ENCODE measurements at regions not wholly inside any gene's neighbourhood (a gene's known extent, or its start where the extent isn't known, plus 50 kb on each side); places are given as distances from the start of the nearest gene placed in this dataset.

- Histone ChIP-seq H3K27ac (no peak overlapping the region), H3K36me3 (ENCODE audit: insufficient read depth in 1 of 2, low read depth in 1 of 2) (no peaks in the 10 kb centered on the region), H3K4me1 (no peaks in the 10 kb centered on the region), H3K27me3 (ENCODE audit: insufficient read depth in 3 of 3, low read length in 2 of 3) (no peaks in the 10 kb centered on the region), H3K9me3 (no peaks in the 10 kb centered on the region), H3K4me3 (no peak overlapping the region)
- ATAC-seq = no peak
- no peak for TF ChIP-seq CTCF (IDR thresholded peaks at IDR 0.05)
- DNase-seq = no peak
- intact Hi-C loops (cut with DNase I) = no loop called here
- 55 to 66% (median 59%) methylated on average over 2 of the region's 2 CpGs for WGBS, 3 donors
Observed at GRCh38 chr4:108533876-108534275, 86.5 kb upstream of the RPL34 start.

- intact Hi-C loops (cut with DNase I) = no loop called here
- no peak for TF ChIP-seq CTCF (IDR thresholded peaks at IDR 0.05)
- Histone ChIP-seq H3K36me3 (ENCODE audit: insufficient read depth in 1 of 2, low read depth in 1 of 2) (no peaks in the 10 kb centered on the region), H3K9me3 (no peaks in the 10 kb centered on the region), H3K4me1 (no peaks in the 10 kb centered on the region), H3K4me3 (no peak overlapping the region), H3K27ac (no peak overlapping the region), H3K27me3 (ENCODE audit: insufficient read depth in 3 of 3, low read length in 2 of 3) (no peaks in the 10 kb centered on the region)
- no peak for ATAC-seq
- 17 to 24% (median 22%) methylated on average over 4 of the region's 4 CpGs for WGBS, 3 donors
- no peak for DNase-seq
Observed at GRCh38 chr4:108533245-108533844, 87.0 kb upstream of the RPL34 start.

- Histone ChIP-seq H3K27ac (no peak overlapping the region), H3K9me3 (no peaks in the 10 kb centered on the region), H3K4me1 (no peaks in the 10 kb centered on the region), H3K36me3 (ENCODE audit: insufficient read depth in 1 of 2, low read depth in 1 of 2) (no peaks in the 10 kb centered on the region), H3K27me3 (ENCODE audit: insufficient read depth in 3 of 3, low read length in 2 of 3) (no peaks in the 10 kb centered on the region), H3K4me3 (no peak overlapping the region)
- intact Hi-C loops (cut with DNase I) = no loop called here
- 74 to 81% (median 75%) methylated on average over 2 of the region's 2 CpGs for WGBS, 3 donors
- no peak for ATAC-seq
- no peak for TF ChIP-seq CTCF (IDR thresholded peaks at IDR 0.05)
- DNase-seq = no peak
Observed at GRCh38 chr4:108532738-108533137, 87.6 kb upstream of the RPL34 start.

GRCh38 chr4:108532187-108532586 lies 88.2 kb upstream of the RPL34 start:
- 81 to 91% (median 81%) methylated on average over 5 of the region's 5 CpGs for WGBS, 3 donors
- no peaks in the 10 kb centered on the region for H3K9me3 ChIP-seq
- DNase-seq (no peak), ATAC-seq (no peak)
- H3K36me3 ChIP-seq (ENCODE audit: insufficient read depth in 1 of 2, low read depth in 1 of 2) = no peaks in the 10 kb centered on the region
- no peak for TF ChIP-seq CTCF (IDR thresholded peaks at IDR 0.05)
- H3K4me1 ChIP-seq = no peaks in the 10 kb centered on the region
- H3K27me3 ChIP-seq (ENCODE audit: insufficient read depth in 3 of 3, low read length in 2 of 3) = no peaks in the 10 kb centered on the region
- intact Hi-C loops (cut with DNase I) = no loop called here
- no peak overlapping the region for H3K27ac ChIP-seq
- no peak overlapping the region for H3K4me3 ChIP-seq

- no peak overlapping the region for H3K27ac ChIP-seq
- WGBS, 3 donors = 46 to 58% (median 57%) methylated on average over 2 of the region's 2 CpGs
- no peak for TF ChIP-seq CTCF (IDR thresholded peaks at IDR 0.05)
Observed at GRCh38 chr4:108531461-108531860, 88.9 kb upstream of the RPL34 start.

More at GRCh38 chr4:108531461-108531860, 88.9 kb upstream of the RPL34 start:
- H3K9me3 ChIP-seq = no peaks in the 10 kb centered on the region
- no peak for ATAC-seq
- H3K4me3 ChIP-seq = no peak overlapping the region
- no peaks in the 10 kb centered on the region for H3K27me3 ChIP-seq (ENCODE audit: insufficient read depth in 3 of 3, low read length in 2 of 3)
- H3K4me1 ChIP-seq = no peaks in the 10 kb centered on the region
- intact Hi-C loops (cut with DNase I) = no loop called here
- DNase-seq = no peak
- no peaks in the 10 kb centered on the region for H3K36me3 ChIP-seq (ENCODE audit: insufficient read depth in 1 of 2, low read depth in 1 of 2)

Data from psoas muscle (tissue), 7 donors.